ENCODE measurements at regions not wholly inside any gene's neighbourhood (a gene's known extent, or its start where the extent isn't known, plus 50 kb on each side); places are given as distances from the start of the nearest gene placed in this dataset.
"Not testable (repeated sequence)": the region's sequence is repeated elsewhere in the genome, so short reads cannot be mapped to it uniquely, and the experiment has no call there.

DNA sequence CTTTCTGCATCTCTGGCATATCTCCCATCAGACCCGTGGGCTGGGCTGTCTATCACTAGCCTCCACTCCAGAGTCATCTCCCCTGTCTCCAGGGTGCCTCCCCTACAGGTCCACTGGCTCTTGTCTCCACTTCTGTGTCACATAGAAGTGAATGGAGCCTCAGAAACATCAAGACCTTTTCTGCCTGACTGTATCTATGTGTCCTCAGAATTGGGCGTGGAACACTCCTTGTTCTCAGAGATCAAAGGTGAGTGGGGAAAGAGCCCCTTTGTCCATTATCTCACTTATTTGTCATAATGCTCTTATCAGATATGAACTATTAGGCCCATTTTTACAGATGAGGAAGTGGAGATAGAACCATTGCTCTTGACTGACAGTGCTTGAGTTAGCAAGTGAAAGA lies 211.0 kb downstream of the CYRIA start:
- FAIRE-seq, result no peak

DNA sequence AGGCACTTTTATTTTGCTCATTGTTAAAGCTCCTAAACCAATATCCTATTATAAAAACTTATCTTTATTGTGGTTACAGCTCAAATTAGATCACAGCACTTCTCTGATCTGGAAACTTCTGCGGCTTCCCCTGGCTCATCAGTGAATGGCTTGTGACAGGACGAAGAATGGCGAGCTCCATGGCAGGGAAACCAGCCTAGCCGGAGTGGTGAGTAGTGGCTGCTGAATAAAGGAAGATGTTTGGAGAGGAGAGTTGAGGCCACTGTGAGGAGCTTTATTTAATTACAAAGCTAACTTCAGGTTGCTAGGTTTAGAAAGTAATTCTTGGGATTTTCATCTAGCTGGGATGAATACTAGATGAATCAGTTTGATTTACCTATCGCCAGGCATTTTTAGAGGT lies 213.5 kb downstream of the CYRIA start:
- FAIRE-seq, result no peak

DNA sequence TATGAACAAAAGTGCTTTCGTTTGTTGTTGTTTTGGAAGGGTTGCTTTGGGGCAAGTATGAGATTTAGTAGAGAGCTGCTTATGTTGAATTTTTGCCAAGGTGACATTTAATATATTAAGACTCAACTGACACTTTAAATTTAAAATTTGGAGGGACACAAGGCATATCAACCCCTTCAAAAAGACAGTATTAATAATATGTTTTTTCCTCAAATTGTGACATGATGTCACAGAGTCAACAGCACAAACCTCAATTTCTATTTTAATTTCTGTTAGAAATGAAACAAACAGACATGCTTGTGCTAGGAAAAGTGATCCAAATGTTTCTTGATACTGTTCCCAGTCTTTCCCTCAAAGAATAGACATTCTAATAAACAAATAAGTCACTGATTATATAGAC lies 218.9 kb downstream of the CYRIA start:
- no peak for FAIRE-seq

DNA sequence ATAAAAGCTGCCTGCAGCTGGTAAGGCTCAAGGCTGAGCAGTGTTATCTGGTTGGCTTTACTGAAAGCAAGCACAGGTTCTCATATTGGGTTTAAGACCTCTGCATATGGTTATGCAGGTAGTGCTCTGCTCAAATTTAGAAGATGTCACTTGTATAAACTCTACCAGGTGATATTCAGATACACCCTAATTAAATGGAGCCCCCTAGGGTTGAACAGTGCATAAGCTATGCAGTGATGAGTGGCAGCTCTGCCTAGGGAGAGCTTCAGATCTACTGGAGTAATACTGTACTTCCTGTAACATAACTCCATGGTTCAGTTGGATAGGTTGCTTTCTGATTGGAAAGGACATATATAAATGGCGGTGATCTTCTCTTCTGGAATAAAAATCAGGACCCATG lies 222.7 kb downstream of the CYRIA start:
- no peak for FAIRE-seq

DNA sequence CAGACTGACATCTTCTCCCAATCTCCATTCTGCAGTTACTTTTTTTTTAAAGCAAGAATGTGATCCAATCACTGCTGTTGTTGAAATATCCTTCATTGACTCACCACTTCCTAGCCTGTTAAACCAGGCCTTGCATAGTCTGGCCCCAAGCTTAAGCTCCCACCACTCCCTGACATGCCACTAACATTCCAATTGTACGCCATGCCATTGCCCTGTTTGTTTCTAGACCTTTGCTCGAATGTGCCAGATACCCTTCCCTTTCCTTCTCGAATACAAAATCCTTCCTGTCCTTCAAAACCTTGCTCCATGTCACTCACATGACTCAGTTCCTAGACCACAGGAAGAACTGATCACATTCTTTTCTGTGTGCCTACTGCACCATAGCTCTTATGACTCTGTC lies 224.2 kb downstream of the CYRIA start:
- FAIRE-seq, result no peak

DNA sequence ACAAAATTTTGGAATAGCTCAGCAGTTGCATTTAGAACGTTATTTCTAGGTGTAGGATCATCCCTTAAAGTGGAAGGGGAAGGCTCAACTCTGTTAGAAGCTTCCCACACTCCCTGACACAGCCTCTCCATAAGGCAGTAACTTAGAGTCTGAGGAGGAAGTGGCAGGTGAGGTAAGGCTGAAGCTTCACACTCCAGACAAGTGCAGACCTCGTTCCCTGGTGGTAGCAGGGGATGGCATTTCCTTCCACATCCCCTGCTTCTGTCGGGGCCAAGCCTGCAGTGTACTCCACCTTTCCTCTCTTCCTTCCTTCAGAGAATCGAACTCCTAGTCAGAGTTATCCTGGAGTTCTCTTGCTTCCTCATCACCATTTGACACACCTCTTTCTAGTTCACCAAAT lies 224.7 kb downstream of the CYRIA start:
- no peak for FAIRE-seq

DNA sequence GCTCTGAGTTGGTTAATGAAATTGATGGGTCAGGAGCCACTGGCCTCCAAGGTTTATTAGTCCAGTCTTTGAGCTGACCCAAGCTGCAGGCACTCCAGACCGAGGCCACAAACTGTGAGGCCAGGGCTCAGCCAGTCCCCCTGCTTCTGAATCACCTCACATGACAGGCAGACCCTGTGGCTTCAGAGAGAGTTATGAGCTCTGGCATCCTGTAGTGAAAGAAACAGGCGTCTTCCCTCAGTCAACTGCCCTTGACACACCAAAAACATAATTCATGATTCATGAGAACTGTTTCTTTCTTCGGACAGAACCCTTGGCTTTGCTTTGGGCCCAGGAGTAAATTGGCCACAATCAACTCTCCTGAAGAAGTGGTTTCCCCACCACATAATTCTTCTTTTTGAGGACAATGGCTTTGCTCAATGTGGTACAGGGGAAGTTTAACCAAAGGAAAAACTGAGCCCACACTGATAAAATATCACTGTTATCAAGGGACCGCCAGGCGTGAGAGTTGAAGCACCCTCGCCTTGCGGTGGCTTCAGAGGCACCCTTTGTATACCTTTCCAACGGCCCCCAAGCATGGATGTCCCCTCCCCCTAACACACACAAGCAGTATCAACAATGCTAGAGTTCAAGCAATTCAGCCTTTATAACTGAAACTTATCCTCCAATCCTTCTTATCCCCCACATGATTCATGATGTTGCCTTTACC lies 226.9 kb downstream of the CYRIA start:
- no peak for FAIRE-seq

DNA sequence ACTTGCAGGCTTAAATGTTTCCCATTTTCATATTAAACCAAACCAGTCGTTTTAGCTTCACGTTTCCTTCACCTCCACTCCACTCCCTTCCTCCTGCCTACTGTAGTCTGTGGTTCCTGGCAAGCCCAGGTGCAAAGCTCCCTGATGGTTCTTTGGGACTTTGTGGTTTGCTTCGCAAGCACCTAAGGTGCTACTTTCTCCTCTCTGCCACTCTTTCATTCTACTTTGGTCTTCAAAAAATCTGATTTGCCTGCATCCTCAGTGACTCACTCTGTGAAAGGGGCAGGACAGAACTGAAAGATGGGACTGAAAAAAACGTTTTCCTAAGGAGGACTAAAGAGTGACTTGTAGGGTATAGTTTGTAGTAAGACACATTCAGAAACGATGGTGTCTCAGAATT lies 228.4 kb downstream of the CYRIA start:
- no peak for FAIRE-seq

DNA sequence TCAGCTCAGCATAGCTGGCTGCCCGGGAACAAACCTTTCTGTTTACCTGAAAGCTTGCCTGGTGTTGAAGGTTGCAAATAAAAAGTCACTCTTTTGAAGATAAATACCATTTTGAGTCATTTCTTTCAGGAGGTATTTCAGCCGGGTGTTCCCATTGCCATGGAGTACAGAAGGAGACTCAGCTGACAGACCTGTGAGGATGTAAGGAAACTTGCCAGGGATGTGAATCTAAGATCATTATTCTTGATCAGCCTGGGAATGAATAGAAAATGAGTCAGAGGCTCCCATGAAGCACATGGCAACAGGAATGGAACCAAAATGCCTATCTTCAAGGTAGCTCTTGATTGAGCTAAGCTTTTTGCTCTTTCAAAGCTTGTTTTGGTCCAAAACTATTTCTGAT lies 231.2 kb downstream of the CYRIA start:
- FAIRE-seq, result no peak

DNA sequence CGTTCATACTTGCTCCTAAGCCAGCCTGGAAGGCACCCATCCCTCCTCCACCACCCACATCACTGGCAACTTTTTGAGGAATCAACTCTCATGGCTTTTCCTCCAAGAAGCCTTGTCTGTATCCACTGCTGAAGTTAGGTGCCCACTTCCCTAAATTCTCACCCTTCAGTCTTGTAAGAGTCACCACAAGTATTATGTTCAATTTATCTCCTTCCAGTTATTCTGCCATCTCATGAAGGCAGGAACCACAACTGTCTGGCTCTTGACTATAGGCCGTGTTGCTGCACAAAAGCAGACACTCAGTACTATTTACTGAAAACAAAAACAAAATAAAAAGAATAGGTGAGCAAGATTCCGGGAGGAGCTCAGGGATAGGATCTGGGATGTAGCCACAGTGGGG lies 234.8 kb downstream of the CYRIA start:
- no peak for FAIRE-seq

DNA sequence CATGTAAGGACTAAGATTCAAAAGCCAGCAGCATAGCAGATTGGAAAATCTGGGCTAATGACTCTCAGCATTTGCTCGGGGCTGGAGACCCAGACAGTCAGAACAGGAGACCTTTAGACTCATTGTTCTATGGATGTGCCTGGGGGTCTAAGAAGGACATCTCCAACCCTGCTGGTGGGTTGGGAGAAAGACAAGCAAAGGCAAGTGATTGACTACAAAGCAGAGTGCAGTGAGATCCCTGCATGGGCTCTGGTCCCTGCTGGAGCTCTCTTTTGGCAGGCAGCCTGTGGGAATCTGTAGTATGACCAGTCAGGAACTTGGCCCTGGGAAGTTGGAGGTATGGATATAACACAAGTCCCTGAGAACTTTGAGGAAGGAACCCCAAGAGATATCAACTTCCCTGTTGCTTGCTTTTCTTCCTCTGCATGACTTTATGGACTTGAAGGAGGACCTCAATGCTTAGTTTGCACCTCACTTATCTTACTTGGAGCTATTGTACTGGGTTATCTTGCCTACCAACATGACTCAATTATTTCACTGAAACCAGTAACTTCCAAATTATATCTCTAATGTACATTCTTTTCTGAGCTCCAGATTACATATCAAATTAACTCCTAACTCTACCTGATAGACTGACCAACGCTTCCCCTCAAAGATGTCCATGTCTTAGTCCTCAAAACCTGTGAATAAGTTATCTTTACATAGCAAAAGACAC lies 236.0 kb downstream of the CYRIA start:
- no peak for FAIRE-seq

DNA sequence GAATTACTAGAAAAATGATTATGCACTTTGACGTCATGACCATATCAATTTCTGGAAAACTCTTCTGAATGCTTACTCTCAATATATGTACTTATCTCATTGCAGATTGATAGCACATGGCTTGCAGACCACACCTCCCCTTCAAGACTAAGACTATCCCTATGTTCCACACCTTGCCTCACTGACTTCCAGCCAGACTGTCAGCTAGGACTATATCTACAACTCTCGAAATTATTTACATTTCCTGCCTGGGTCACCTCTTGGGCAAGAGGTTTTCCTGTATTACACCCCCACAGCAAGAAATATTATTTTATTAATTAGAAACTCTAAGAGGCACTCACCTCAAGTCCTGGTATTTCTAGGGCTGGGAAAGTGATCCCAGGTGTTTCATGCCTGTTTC lies 236.6 kb downstream of the CYRIA start:
- no peak for FAIRE-seq

DNA sequence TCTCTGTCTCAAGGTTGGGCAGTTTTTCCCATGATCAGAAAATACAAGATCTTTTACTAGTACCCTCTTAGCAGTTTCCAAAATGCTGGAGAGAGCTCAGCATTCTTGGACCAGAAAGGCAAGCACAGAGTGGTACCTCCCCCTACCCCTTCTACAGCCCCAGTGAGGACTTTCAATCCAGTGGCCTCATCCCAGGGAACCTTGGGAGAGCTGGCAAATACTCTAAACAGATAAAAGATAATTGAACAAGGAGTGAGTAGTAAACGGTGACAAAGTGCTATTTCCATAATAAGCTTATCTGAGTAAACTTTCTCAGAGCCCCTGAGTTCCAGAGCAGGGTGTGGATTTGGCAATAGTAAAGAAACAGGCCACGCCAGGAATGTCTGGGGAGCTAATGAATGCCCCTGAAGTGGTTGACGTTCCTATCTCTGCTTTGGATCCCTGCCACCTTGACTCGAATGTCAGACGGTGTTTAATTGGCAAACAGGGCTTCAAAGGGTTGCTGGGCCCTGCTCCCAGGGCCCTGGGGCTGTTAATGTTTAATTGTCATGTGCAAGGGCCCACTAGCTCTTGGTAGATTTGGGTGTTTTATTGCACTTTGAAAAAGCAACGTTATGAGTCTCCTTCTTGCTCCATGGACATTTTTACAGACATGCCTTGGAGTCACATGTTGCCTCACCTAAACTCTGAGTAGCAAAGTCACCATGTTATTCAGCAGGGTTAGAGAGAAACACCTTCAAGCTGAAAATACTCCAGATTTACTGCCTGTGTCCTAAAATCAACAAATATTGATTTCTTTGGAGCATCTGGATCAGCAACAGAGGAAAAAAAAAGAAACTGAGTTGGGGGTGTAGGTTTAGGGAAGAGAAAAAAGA lies 239.9 kb downstream of the CYRIA start:
- FAIRE-seq, result no peak

DNA sequence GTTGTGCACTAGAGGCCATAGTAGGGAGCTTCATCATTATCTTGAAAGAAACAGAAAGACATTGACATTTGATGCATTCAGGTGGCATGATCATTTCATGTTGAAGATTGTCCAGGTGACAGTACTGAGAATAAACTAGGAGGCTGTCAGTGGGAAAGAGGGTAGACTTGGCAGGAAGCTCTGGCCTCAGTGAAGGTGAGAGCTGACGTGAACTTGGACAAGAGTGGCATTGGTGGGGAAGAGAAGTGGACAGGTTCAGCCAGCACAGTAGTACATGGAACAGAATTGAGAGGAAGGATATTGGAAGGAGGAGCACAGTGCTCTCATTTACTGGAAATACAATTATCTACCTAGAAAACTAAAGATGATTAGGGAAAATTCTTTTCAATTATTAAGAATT lies 245.2 kb downstream of the CYRIA start:
- FAIRE-seq, result no peak

DNA sequence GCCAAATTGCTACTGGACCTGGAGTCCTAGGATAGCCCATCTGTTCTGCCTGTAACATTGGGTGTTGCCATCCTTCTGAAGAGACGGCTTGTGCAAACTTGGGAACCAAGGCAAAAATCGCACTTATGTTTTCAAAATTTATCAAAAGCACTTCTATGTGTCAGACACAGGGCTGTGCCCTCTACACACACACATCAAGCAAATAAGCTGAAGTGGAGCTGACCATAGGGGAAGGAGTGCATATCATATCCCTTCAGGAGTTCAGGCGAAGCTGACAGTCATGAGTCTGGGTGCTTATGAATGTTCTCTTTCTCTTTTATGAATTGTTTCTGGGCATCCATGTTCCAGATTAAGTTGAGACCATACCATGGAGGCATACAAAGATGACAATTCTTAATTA lies 247.9 kb downstream of the CYRIA start:
- FAIRE-seq, result no peak

DNA sequence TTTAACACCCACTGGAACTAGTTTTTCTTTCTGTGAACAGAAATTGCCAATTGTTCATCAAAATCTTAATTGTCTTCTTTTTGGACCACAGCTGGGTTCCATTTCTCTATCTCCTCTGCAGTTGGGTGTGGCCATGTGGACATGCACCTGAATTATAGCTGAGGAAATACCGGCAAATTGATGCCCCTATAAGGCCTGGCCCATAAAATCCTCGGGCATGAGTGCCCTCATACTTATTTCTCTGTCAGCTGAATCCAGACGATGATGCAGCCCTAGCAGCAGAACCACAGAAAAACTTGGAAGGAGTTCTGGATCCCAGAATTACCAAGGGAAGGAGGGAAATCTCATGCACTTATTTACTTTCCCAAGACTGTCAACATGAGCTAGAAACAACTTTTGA lies 249.0 kb downstream of the CYRIA start:
- no peak for FAIRE-seq

DNA sequence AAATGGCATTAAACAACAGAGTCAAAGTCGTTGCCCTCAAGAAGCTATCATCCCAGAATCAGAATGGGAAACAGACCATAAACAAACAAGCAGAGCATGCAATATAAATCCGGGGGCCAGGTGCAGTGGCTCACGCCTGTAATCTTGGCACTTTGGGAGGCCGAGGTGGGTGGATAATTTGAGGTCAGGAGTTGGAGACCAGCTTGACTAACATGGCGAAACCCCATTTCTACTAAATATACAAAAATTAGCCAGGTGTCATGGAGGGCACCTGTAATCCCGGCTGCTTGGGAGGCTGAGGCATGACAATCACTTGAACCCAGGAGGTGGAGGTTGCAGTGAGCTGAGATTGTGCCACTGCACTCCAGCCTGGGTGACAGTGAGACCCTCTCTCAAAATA lies 249.8 kb downstream of the CYRIA start:
- FAIRE-seq, result not testable (repeated sequence)

DNA sequence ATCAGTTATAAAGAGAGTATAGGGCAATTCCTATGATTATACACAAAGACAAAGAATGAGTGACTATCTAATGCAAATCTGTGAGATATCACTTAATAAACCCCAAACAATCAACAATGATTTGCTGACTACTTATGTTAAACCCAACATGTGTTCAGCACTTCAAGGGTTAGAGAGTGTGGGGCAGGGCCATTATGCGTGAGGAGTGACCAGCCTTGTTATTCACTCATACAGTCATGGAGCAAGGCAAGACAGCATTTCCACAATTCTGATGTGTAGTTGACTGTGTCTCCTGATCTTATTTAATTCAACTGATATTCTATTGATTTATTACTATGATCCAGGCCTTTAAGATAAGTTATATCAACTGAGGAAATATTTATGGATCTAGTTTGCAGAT lies 251.7 kb downstream of the CYRIA start:
- no peak for FAIRE-seq

DNA sequence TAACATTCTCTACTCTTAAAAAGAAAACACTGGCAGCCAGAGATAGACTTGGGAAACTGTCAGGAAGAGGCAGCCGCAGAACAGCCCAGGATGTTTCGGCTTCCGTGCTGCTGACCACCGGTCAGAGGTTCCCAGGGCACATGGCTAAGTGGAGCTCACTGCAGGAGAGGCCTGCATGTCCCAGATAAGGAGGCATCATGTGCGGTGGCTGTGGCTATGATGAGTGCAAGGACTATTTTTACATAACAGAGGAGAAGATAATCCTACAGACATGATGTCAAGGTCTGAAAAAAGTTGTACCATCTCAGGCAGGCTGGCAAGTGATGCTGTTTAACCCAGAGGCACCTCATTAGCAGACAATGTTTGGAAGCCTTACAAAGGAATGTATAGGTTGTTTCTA lies 252.3 kb downstream of the CYRIA start:
- no peak for FAIRE-seq

DNA sequence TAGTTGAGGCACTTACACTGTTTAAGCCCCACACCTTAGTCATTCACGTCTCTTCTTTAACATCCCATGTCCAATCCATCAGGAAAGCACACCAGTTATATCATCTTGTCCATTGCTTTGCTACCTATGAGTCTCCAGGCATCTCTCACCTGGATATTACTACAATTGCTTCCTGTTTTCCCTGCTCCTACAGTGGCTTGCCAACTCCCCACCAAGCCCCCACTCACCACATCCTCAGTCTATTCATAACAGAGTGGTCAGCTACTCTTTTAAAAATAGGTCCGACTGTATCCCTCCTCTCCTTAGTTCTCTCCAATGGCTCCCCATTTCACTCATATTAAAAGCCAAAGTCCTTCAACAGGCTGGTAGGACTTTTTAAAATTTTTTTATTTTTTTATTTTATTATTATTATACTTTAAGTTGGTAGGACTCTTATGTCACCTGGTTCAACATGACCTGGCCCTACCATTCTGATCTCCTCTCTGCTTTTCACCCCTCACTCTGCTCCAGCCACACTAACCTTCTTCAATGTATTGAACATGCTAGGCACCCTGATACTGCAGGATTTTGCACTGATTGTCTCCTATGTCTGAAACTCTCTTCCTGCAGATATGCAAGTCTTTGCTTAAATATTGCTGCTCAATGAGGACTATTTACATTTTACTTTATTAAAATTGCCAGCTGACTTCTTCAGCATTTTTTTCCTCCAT lies 253.2 kb downstream of the CYRIA start:
- FAIRE-seq, result no peak

DNA sequence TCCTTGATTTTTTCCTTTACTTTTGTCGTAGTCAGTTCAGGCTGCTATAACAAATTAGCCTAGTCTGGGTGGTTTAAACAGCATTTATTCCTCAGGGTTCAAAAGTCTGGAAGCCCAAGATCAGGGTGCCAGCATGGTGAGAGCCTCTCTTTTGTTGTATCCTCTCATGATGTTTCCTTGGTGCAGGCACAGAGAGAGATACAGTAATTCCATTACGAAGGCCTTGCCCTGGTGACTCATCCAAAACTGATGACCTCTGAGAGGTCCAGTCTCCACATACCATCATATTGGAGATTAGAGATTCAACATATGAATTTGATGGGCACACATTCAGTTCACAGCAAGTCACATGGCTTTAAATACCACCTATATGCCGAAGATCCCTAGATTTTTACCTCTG lies 253.8 kb downstream of the CYRIA start:
- no peak for FAIRE-seq

DNA sequence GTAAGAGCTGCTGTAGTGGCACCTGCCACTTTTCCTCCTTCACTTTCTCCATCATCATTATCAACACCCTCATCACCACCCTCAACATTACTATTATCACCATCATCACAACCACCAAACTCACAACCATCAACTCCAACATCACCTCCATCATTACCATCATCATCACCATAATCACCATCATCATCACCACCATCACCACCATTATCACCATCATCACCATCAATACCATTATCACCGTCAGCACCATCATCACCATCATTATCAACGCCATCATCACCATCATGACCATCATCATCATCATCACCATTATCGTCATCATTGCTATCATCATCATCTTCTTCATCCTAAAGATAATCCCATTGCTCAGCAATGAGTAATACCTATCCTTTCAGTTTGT lies 255.8 kb downstream of the CYRIA start:
- FAIRE-seq, result no peak

DNA sequence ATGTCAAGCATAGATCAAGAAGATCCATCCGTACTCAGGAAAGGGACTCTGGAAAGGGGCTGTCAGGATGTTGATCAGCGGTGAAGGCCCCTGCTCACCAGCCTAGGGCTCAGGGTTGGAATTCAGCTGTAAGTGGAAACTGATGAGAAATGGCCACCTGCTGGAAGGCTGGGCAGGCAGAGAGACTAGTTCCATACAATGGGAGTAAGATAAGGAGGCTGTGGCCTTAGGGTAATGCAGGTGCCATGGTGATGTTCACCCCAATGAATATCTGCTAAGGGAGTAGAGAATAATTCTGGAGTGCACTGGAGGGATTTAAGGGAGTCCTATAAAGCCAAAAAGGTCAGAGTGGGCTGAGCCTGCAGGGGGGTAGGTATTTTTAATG lies 256.6 kb downstream of the CYRIA start:
- no peak for FAIRE-seq
